H1 (cell line): ENCODE measurements at regions not wholly inside any gene's neighbourhood (a gene's known extent, or its start where the extent isn't known, plus 50 kb on each side); places are given as distances from the start of the nearest gene placed in this dataset.

Source experiments
- CTCF ChIP-seq, 3 experiments: IDR thresholded peaks; 1 replicate in 2 of 3; 2 replicates in 1 of 3; pipeline versions ENCODE4 v1.5.1 to v1.6.1; 2011; ENCODE audit warnings: low read length in 3 of 3, mild to moderate bottlenecking in 3 of 3, inconsistent platforms in 2 of 3, low read depth in 1 of 3, moderate library complexity in 1 of 3; ENCODE audit not compliant: insufficient read depth in 1 of 3; ENCODE audit errors: control extremely low read depth in 1 of 3
- EGR1 ChIP-seq: IDR thresholded peaks from 2 replicates; pipeline ENCODE4 v1.6.1; 2011; ENCODE audit warnings: low read depth, low read length, borderline replicate concordance
- POLR2AphosphoS5 ChIP-seq: IDR thresholded peaks from 2 replicates; pipeline ENCODE4 v1.6.1; 2011; ENCODE audit warnings: low read depth, low read length
- SIN3A ChIP-seq, 2 experiments: IDR thresholded peaks in 1 of 2; conservative IDR thresholded peaks in 1 of 2; 2 replicates each; pipeline ENCODE4 v1.6.1; 2011 to 2012; ENCODE audit warnings: low read length in 2 of 2, improper control_type of control experiment in 1 of 2, low read depth in 1 of 2, mild to moderate bottlenecking in 1 of 2
- SP1 ChIP-seq: IDR thresholded peaks from 2 replicates; pipeline ENCODE4 v1.6.1; 2011; ENCODE audit warnings: low read depth, low read length
- TAF1 ChIP-seq: IDR thresholded peaks from 2 replicates; pipeline ENCODE4 v1.6.1; 2011; ENCODE audit warnings: mild to moderate bottlenecking, low read depth, low read length

DNA sequence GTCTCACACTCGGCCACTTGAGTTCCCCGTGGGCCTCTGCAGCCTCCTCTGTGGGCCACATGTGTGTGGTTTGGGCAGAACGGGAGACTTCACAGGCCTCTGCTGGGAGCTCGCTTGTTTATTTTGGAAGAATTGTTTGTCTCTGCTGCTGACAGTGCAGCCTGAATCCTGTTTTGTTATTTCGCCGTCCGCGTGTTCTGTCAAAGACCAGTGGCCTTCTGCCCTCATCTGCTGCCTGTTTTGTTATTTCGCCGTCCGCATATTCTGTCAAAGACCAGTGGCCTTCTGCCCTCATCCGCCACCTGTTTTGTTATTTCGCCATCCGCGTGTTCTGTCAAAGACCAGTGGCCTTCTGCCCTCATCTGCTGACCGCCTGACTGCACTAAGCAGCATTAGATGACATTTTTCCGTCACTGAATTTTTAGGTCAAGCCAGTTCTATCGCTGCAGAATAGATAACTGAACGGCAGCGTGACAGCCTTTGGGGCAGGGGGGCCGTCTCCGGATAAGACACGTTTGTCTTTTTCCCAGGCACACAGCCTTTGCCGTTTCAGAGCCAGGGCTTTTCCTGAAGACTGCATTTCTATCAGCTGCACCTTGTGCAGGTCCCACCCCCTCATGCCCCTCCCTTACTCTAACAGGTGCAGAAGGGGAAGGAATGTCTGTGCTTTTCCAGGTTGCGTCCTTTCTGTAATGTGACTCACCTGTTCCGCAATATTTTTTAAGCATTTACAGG, 158.5 kb upstream of the AFDN start:
- TF ChIP-seq EGR1, result no peak
- no peak for TF ChIP-seq SP1
- no peak for TF ChIP-seq CTCF (IDR thresholded peaks at IDR 0.05; ENCODE audit: control extremely low read depth in 1 of 3, insufficient read depth in 1 of 3, low read depth in 1 of 3, low read length in 3 of 3)
- TF ChIP-seq TAF1, result no peak
- no peak for TF ChIP-seq POLR2AphosphoS5
- TF ChIP-seq SIN3A (conservative IDR thresholded peaks at IDR 0.05 in 1 of 2, IDR thresholded peaks at IDR 0.05 in 1 of 2; ENCODE audit: low read depth in 1 of 2, low read length in 2 of 2), result no peak
